CD14-positive monocyte (primary cell): ENCODE measurements at regions not wholly inside any gene's neighbourhood (a gene's known extent, or its start where the extent isn't known, plus 50 kb on each side); places are given as distances from the start of the nearest gene placed in this dataset.

Source experiments
- DNase-seq, 3 donors: peaks; one replicate each; pipeline ENCODE4 v3.0.0-alpha.2; 2011 to 2022
- H2AFZ ChIP-seq: 2 replicates; pipeline ENCODE4 v1.6.0; 2012; ENCODE audit warnings: mild to moderate bottlenecking, low read depth, low read length, inconsistent platforms; ENCODE audit not compliant: insufficient read depth, poor library complexity, severe bottlenecking
- H3K27ac ChIP-seq, 2 donors: 1 replicate in 1 of 2; 2 replicates in 1 of 2; pipeline ENCODE4 v1.5.1; 2012 to 2013; ENCODE audit warnings: low read length in 2 of 2, control low read depth in 1 of 2, inconsistent platforms in 1 of 2, low read depth in 1 of 2, mild to moderate bottlenecking in 1 of 2
- H3K27me3 ChIP-seq, 2 donors: one replicate each; pipeline versions ENCODE4 v1.6.0 to v1.6.1; 2011 to 2013; ENCODE audit warnings: low read length in 2 of 2; ENCODE audit not compliant: control insufficient read depth in 2 of 2, insufficient read depth in 2 of 2
- H3K36me3 ChIP-seq, 2 donors: replicated peaks in 1 of 2; 1 replicate in 1 of 2; 2 replicates in 1 of 2; pipeline versions ENCODE4 v1.5.1 to v1.6.1; 2012 to 2013; ENCODE audit warnings: low read length in 2 of 2, control low read depth in 1 of 2, inconsistent platforms in 1 of 2, mild to moderate bottlenecking in 1 of 2; ENCODE audit not compliant: insufficient read depth in 2 of 2, control insufficient read depth in 1 of 2
- H3K4me1 ChIP-seq, 2 donors: 1 replicate in 1 of 2; 2 replicates in 1 of 2; pipeline versions ENCODE4 v1.5.1 to v1.6.1; 2012 to 2013; ENCODE audit warnings: low read length in 2 of 2, control low read depth in 1 of 2, inconsistent platforms in 1 of 2, mild to moderate bottlenecking in 1 of 2, moderate library complexity in 1 of 2; ENCODE audit not compliant: insufficient read depth in 2 of 2, control insufficient read depth in 1 of 2
- H3K4me2 ChIP-seq: replicated peaks from 2 replicates; pipeline ENCODE3; 2012; ENCODE audit warnings: low read length, moderate library complexity, mild to moderate bottlenecking; ENCODE audit not compliant: poor library complexity, severe bottlenecking; ENCODE audit errors: extremely low read depth
- H3K4me3 ChIP-seq, 3 experiments: fragments of 200-600 bp in 1 of 3; sonication (generic) in 1 of 3; replicated peaks in 1 of 3; 1 replicate in 2 of 3; 2 replicates in 1 of 3; pipeline ENCODE4 v1.5.1; 2011 to 2013; ENCODE audit warnings: low read length in 3 of 3, mild to moderate bottlenecking in 3 of 3, control low read depth in 2 of 3, low read depth in 2 of 3, inconsistent platforms in 1 of 3, moderate library complexity in 1 of 3
- H3K79me2 ChIP-seq: 2 replicates; pipeline ENCODE4 v1.6.0; 2012; ENCODE audit warnings: mild to moderate bottlenecking, control low read depth, inconsistent platforms, low read length, moderate library complexity; ENCODE audit not compliant: insufficient read depth
- H3K9ac ChIP-seq: 2 replicates; pipeline ENCODE4 v1.6.0; 2017; ENCODE audit warnings: low read length, mild to moderate bottlenecking; ENCODE audit not compliant: insufficient read depth, poor library complexity, severe bottlenecking
- H3K9me3 ChIP-seq, 2 donors: replicated peaks in 1 of 2; 1 replicate in 1 of 2; 2 replicates in 1 of 2; pipeline versions ENCODE4 v1.5.1 to v1.6.1; 2012 to 2013; ENCODE audit warnings: low read length in 2 of 2, control low read depth in 1 of 2; ENCODE audit not compliant: control insufficient read depth in 1 of 2, insufficient read depth in 1 of 2
- H4K20me1 ChIP-seq: 2 replicates; pipeline ENCODE4 v1.6.0; 2012; ENCODE audit warnings: mild to moderate bottlenecking, low read length, control low read depth, moderate library complexity; ENCODE audit not compliant: insufficient read depth
- H3K27ac Mint-ChIP-seq, 7 donors: one replicate each; pipeline ENCODE4 v1.8.0; 2020; ENCODE audit warnings: mild to moderate bottlenecking in 7 of 7, mixed read lengths in 7 of 7, moderate library complexity in 6 of 7, inconsistent platforms in 2 of 7
- H3K27me3 Mint-ChIP-seq, 3 donors: one replicate each; pipeline ENCODE4 v1.8.0; 2021 to 2022; ENCODE audit warnings: low read depth in 3 of 3, mild to moderate bottlenecking in 3 of 3, mixed read lengths in 3 of 3, moderate library complexity in 3 of 3, inconsistent platforms in 1 of 3
- H3K36me3 Mint-ChIP-seq, 2 donors: one replicate each; pipeline ENCODE4 v1.8.0; 2020; ENCODE audit warnings: mixed read lengths in 2 of 2, inconsistent platforms in 1 of 2, mild to moderate bottlenecking in 1 of 2
- H3K4me1 Mint-ChIP-seq: one replicate; pipeline ENCODE4 v1.8.0; 2020; ENCODE audit warnings: mild to moderate bottlenecking, mixed read lengths
- H3K4me3 Mint-ChIP-seq, 2 donors: one replicate each; pipeline ENCODE4 v1.8.0; 2020; ENCODE audit warnings: mild to moderate bottlenecking in 2 of 2, mixed read lengths in 2 of 2, moderate library complexity in 1 of 2
- H3K9me3 Mint-ChIP-seq, 7 donors: one replicate each; pipeline ENCODE4 v1.8.0; 2020 to 2022; ENCODE audit warnings: mixed read lengths in 7 of 7, mild to moderate bottlenecking in 6 of 7, moderate library complexity in 6 of 7, inconsistent platforms in 2 of 7
- CTCF ChIP-seq: fragments of 200-600 bp; IDR thresholded peaks from one replicate; pipeline ENCODE4 v1.8.0; 2022; ENCODE audit warnings: antibody characterized with exemption, mild to moderate bottlenecking
- WGBS: methylation state at CpG from one replicate; pipeline ENCODE4 v1.1.5; 2013; ENCODE audit warnings: missing lambda C conversion rate; ENCODE audit not compliant: insufficient coverage; 5-methylcytosine and 5-hydroxymethylcytosine counted together
- intact Hi-C, 2 donors: fragments of 100-400 bp; cut with micrococcal nuclease; formaldehyde crosslinking; loops; one replicate each; pipeline versions ENCODE4 v1.15.0 to v1.15.1; 2023

GRCh38 chr13:105830821-105831220 lies 704.6 kb downstream of the EFNB2 start:
- Mint-ChIP-seq H3K36me3 (no peaks in the 10 kb centered on the region), H3K27me3 (no peaks in the 10 kb centered on the region), H3K27ac (no peak overlapping the region), H3K4me1 (no peaks in the 10 kb centered on the region), H3K4me3 (no peak overlapping the region), H3K9me3 (peaks cover 2 to 17% (median 6%) of the 10 kb centered on the region in 7 donors)
- H3K4me1 ChIP-seq: no peaks in the 10 kb centered on the region
- intact Hi-C loops: no loop called here
- H4K20me1 ChIP-seq: no peaks in the 10 kb centered on the region
- no peak overlapping the region for H3K9ac ChIP-seq
- H3K79me2 ChIP-seq: no peaks in the 10 kb centered on the region
- no peak overlapping the region for H3K4me3 ChIP-seq
- no peaks in the 10 kb centered on the region for H3K36me3 ChIP-seq
- H2AFZ ChIP-seq: no peak overlapping the region
- H3K27me3 ChIP-seq: no peaks in the 10 kb centered on the region
- peaks cover 4 to 13% of the 10 kb centered on the region in 2 donors for H3K9me3 ChIP-seq
- TF ChIP-seq CTCF: no peak
- H3K27ac ChIP-seq: no peak overlapping the region
- DNase-seq: no peak
- WGBS: no CpG with 5 or more reads among the region's 4 CpGs
- no peak overlapping the region for H3K4me2 ChIP-seq

GRCh38 chr13:105827111-105827809 lies 708.2 kb downstream of the EFNB2 start:
- no peak overlapping the region for H3K4me3 Mint-ChIP-seq

More at GRCh38 chr13:105827111-105827809, 708.2 kb downstream of the EFNB2 start:
- H3K27me3 Mint-ChIP-seq: no peaks in the 10 kb centered on the region
- DNase-seq: no peak
- no peaks in the 10 kb centered on the region for H3K27me3 ChIP-seq
- H3K4me1 Mint-ChIP-seq: no peaks in the 10 kb centered on the region
- intact Hi-C loops: no loop called here
- peaks cover 2 to 24% (median 15%) of the 10 kb centered on the region in 7 donors for H3K9me3 Mint-ChIP-seq
- H3K4me1 ChIP-seq: no peaks in the 10 kb centered on the region
- peaks cover 11 to 17% of the 10 kb centered on the region in 2 donors for H3K9me3 ChIP-seq
- no peaks in the 10 kb centered on the region for H4K20me1 ChIP-seq
- TF ChIP-seq CTCF: no peak
- no peak overlapping the region for H3K4me2 ChIP-seq
- no peak overlapping the region for H3K4me3 ChIP-seq
- no peaks in the 10 kb centered on the region for H3K36me3 ChIP-seq
- no peak overlapping the region for H3K27ac ChIP-seq
- H3K27ac Mint-ChIP-seq: no peak overlapping the region
- no peaks in the 10 kb centered on the region for H3K79me2 ChIP-seq
- H3K36me3 Mint-ChIP-seq: no peaks in the 10 kb centered on the region
- H3K9ac ChIP-seq: no peak overlapping the region
- no CpG with 5 or more reads among the region's 7 CpGs for WGBS
- H2AFZ ChIP-seq: no peak overlapping the region
